Astrocyte of the cerebellum (primary cell): ENCODE measurements at regions not wholly inside any gene's neighbourhood (a gene's known extent, or its start where the extent isn't known, plus 50 kb on each side); places are given as distances from the start of the nearest gene placed in this dataset.

Experiments used
- DNase-seq: peaks from one replicate; pipeline ENCODE4 v3.0.0-alpha.2; 2011; ENCODE audit warnings: low read depth
- H3K4me3 ChIP-seq: 2 replicates; pipeline ENCODE4 v1.5.1; 2011; ENCODE audit warnings: mild to moderate bottlenecking, low read depth, low read length, moderate library complexity
- CTCF ChIP-seq: IDR thresholded peaks from 2 replicates; pipeline ENCODE4 v1.5.1; 2012; ENCODE audit warnings: low read length, low read depth, moderate library complexity, mild to moderate bottlenecking; ENCODE audit errors: missing control alignments
- in situ Hi-C: cut with HindIII; loops from 2 replicates; pipeline ENCODE4 v1.10.0; 2017; ENCODE audit warnings: low sequenced_read_pairs

GRCh38 chr15:79623488-79623887 lies 191.4 kb downstream of the MINAR1 start:
- H3K4me3 ChIP-seq: no peak overlapping the region
- in situ Hi-C loops: no loop called here
- no peak for DNase-seq
- no peak for TF ChIP-seq CTCF

GRCh38 chr15:79629687-79630086 lies 197.6 kb downstream of the MINAR1 start:
- in situ Hi-C loops: no loop called here
- DNase-seq: no peak
- TF ChIP-seq CTCF: no peak
- H3K4me3 ChIP-seq: no peak overlapping the region

GRCh38 chr15:79632457-79632856 lies 200.3 kb downstream of the MINAR1 start:
- no peak for DNase-seq
- in situ Hi-C loops: no loop called here
- no peak overlapping the region for H3K4me3 ChIP-seq

GRCh38 chr15:79635149-79635771 lies 203.1 kb downstream of the MINAR1 start:
- no peak for TF ChIP-seq CTCF
- in situ Hi-C loops: no loop called here

More at GRCh38 chr15:79632457-79632856, 200.3 kb downstream of the MINAR1 start:
- TF ChIP-seq CTCF: no peak

GRCh38 chr15:79635897-79636561 lies 203.9 kb downstream of the MINAR1 start:
- H3K4me3 ChIP-seq: no peak overlapping the region
- no peak for DNase-seq
- in situ Hi-C loops: no loop called here
- TF ChIP-seq CTCF: no peak

More at GRCh38 chr15:79635149-79635771, 203.1 kb downstream of the MINAR1 start:
- no peak overlapping the region for H3K4me3 ChIP-seq
- no peak for DNase-seq

- in situ Hi-C loops: no loop called here
- no peak for TF ChIP-seq CTCF
- no peak overlapping the region for H3K4me3 ChIP-seq
- DNase-seq: peak; percentile 72
Measured at GRCh38 chr15:79640206-79640605, 208.1 kb downstream of the MINAR1 start.
